ENCODE measurements at regions not wholly inside any gene's neighbourhood (a gene's known extent, or its start where the extent isn't known, plus 50 kb on each side); places are given as distances from the start of the nearest gene placed in this dataset.

DNA sequence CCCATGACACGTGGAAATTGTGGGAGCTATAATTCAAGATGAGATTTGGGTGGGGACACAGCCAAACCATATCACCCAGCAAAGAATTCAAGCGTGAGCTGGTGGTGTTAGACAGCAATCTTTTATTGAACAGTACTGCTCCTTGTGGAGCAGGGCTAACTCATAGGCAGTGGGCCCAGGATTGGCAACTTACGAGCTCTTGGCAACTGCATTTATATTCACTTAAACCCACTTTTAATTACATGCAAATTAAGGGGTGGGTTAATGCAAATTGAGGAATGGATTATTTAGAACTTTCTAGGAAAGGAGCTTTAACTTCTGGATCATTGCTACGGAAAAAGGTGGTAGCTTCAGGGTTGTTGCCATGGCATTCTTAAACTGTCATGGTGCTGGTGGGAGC, 135.6 kb upstream of the KAZN start:
- no peak for DNase-seq

DNA sequence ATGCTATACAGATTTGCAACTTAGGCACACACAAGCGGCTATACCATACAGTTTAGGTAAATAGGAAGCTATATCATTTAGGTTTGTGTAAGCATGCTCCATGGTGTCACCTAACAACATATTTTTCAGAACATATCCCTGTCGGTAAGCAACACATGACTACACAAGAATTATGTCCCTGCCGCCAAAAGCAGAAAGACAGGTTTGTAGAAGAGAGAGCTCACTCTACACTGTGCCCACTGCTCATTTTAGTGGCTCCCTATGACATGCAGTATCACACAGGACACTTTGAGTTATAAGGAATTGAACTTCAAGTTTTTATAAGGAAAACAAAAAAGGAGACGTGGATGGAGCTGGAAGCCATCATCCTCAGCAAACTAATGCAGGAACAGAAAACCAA, 132.5 kb upstream of the KAZN start:
- peak in 2 of 3 experiments; percentile 4 to 29 for DNase-seq

DNA sequence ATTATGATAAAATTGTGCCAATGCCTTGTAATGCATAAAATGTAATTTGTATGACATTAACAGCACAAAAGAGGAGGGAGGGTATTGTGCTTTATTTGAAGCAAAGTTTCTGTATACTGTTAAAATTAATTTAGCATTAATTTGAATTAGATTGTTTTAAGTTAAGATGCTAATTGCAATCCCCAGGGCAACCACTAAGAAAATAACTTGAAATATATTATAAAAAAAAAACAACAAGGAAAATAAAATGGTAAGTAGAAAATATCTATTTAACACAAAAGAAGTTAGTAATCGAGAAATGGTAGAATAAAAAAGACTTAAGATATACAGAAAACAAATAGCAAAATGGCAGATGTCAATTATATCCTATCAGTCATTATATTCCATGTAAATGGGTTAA, 131.4 kb upstream of the KAZN start:
- no peak for DNase-seq

DNA sequence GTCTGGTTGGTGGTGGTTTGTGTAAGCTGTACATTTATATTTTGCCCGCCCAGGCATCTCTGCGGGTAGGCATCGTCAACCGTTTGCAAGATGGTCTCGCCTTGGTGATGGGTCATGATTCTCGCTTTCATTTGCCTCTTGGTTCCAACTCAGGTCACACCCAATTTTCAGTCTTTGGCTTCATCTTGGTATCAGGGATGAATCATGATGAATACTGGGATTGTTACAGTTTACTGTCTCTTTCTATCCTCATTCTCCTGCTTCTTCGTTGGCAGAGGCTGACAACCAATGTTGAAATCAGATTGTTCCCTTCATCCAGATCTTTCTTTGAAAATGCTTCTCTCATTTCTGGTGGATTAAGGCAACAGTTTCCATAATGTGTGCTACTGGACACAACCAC, 129.7 kb upstream of the KAZN start:
- DNase-seq = no peak

DNA sequence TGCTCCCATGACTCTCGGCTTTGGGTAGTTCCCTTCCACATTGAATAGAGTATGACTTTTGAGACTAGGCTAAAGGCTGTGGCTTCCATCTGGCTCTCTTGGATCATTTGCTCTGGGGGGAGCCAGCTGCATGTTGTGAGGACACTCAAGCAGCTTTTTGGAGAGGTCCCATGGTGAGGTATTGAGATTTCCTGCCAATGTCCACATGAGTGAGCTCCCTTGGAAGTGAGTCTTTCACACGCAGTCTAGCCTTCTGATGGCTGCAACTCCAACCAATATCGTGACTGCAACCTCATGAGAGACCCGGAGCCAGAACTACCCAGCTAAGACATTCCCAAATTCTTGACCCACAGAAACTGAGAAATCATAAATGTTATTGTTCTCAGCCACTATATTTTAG, 127.7 kb upstream of the KAZN start:
- DNase-seq = no peak

DNA sequence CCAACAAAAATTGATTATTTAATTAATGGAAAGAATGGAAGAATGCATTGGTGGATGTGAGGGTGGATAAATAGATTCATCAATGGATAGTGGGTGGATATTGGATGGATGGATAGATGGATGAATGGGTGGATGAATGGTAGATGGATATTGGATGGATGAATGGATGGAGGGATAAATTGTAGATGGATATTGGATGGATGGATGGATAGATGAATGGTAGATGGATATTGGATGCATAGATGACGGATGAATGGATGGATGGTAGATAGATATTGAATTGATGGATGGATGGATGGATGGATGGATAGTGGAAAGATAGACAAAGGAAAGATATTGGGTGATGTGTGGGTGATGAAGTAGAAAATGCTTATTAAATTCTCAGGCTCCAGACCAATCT, 123.6 kb upstream of the KAZN start:
- DNase-seq = no peak

DNA sequence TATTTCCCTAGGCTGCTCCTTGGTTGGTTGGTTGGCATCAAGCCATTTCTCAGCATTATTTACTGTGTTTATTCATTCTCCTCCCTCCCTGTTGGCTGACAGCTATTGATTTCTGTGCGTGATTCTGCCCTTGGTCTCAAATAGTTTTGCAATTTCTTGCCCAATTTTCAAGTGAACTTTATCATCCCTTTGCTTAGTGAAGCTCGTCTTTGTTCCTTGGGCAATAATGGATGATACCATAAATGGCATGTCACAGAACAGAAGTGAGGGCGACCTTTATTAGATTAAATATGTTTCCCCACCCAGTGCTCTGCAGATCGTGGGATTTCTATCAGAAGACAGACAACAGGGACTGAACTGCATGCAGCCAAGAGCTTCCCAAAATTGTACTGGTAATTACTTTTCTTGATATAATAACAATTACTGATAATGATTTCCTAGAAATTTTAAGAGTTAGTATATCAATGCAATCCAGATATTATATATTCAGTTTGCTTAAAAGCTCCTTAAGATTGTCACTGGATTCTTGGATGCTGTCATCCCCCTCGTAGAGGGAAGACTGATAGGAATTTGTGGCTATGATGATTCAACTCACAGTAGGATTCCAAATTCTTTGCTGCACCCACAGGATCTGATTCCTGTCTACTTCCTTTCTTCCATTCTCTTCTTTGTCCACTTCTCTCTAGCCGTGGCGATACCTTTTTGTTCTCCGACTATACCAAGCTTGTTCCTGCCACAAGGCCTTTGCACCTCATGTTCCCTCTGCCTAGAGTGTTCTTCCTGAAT, 122.1 kb upstream of the KAZN start:
- DNase-seq = no peak

DNA sequence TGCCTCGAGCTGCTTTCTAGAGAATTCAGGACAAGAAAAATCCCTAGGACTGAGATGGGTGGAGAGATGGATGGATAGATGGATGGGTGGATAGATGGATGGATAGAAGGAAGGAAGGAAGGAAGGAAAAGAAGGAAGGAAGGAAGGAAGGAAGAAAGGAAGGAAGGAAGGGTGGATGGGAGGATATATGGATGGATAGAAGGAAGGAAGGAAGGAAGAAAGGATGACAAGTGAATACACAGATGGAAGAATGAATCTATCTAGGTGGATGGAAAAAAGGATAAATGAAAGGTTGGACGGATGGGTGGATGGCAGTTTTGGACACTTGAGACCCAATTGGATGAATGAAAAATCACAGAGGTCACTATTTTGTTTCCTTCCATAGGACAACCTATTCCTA, 120.4 kb upstream of the KAZN start:
- no peak for DNase-seq

DNA sequence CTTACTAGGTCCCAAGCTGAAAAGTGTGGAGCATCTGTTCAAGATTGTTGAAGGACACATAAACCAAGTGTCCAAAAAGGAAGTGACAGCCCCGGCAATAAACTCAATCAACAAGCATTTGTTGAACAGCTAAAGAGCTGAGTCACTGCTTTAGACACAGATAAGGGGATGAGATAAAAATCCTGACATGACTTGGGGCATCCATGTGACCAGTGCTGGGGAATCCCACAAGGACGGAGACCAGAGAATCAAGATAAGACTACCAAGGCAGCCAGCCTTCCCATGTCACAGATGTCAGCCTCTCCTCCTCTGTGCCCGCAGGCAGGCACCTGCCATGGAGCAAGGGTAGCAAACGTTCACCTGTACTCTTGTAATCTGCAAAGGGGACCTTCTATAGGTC, 118.6 kb upstream of the KAZN start:
- DNase-seq = no peak

DNA sequence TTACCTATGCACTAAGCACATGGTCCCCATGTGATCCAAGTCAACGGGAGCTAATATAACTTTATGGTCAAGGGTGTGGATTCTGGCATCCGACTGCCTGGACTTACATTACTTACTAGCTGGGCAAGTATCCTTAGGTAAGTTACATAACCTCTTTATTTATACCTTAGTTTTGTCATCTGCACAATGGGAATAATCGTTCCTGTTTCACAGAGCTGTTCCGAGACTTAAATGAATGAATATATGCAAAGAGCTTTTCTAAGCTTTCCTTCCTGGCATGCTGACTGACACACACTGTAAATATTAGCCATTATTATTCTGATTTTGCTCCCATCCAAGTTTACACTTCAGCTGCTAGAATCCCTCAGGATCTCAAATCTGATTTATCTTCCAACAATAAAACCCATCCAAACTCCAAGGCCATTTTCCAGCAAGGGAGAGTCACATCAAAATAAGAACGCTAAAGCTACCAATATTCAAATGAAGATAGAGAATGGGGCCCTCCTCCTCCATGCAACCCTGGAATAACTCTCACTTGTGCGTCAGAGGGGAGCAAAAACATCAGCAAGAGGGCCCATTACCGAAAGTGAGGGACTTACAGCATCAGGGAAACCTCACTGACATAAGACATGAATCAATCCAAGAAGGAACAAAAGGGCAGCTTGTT, 115.6 kb upstream of the KAZN start:
- DNase-seq = no peak

DNA sequence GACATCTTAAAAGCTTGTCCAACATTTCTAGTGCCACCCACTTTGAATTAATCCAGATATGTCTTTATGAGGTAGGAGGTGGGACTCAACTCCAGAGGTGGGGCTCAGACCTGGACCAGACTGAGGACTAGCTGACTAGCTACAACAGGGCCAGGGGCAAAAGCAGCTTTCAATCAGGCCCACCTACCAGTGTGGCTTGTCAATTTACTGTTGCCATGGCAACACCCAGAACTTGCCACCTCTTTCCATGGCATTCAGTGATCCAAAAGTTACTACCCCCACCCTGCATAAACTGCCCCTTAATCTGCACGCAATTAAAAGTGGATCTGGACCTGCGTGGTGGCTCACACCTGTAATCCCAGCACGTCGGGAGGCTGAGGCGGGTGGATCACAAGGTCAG, 113.2 kb upstream of the KAZN start:
- DNase-seq = no peak

DNA sequence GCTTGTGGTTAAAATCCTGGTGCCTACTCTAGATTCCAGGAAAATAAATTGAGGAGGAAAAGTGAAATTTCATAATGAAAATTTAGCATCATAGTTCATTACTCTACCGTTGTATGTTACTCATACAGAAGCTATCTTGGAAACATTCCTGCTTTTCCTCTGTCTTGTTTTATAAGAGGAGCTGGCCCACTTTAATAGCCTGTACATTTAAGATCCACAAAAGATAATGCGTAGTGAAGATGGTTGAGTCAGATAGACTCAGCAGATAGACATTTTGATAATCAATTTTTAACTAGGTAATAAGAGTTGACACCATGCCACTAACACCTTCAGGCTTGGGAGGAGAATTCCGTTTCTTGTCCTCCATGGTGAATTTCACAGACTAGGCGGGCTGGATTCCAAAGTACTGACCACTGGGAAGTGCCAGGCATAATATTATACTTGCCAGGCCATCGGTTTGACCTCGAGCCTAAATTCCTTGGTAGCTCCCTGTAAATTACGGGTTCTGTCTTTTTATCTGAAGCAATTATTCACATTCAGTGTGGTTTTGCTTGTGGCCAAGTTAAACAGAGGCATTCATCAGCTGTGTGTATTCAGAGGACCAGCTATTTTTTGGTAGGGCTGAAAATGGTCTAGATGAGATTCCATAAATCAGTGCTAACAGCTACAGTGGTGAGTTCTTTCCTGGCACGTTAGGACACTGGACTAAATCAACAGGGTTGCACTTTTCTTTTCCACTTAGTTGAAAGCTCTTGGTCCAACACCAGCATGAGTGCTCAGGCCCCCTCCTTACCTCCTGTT, 111.9 kb upstream of the KAZN start:
- no peak for DNase-seq

DNA sequence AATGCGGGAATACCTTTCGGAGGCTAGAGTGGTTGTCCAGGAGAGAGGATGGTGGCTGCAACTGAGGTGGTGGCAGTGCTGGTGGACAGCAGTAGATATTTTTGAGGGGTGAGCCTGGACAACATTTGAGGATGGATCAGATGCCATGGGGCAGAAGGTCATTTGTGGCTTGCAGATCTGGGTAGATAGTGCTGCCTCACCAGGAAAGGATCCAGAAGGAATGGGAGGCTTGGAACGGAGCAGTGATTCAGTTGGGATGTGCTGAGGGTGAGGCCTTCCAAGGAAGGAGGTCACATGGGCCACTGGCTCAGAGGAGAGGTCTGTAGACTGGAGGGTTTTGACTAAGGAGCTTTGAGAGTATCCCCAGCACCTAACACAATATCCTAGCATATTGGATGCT, 110.8 kb upstream of the KAZN start:
- DNase-seq = no peak

DNA sequence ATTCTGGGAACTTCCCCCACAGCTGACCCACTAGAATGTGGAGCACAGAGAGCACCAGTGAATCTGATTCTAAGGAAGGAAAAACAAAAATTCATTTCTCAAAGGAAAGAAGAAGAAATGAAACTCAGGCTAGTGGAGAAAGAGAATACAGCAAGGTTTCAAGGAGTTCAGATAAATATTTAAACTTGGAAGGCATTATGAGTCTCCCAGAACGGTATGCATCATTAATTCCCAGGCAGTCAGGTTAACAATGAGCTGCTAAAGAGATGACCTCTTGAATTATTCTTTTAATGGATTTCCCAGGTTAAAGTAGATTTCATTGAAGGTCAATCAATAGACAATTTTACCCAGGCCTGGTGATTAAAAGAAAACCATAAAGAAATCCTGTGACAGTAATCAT, 103.6 kb upstream of the KAZN start:
- no peak for DNase-seq

DNA sequence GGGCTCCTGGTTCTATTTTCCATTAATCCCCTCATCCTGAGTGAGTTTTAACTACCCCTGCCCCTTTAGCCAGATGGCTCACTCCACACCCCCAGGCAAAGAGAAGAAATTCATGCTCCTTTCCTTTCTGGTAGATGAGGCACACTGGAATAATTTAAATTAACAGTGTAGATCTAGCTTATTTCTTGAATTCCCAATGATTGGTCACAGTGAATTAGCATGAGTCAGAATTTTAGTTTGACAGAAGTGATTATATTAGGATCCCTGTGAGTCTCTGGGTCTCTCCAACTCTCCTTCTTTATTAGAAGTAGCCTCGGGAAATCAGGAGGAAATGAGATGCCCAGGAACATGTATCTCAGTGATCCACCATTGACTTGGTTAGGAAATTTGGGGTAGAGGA, 103.1 kb upstream of the KAZN start:
- no peak for DNase-seq

DNA sequence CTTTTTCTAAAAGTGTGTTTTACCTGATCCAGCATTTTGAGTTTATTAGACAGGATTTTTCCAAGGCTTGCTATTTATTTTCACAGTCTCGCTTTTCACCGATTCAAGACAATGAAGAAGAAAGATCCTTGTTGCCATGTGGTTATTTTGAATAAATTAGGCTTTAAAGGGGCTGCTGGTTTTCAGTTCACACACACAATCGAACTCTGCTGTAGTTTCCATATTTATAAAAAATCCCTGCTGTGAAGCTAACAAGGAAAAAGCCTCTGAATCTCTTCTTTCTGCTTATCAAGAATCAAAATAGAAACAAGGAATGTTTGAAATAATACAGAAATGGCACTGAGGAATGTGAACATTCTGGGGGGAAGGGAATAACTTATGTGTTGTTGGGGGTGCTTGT, 102.5 kb upstream of the KAZN start:
- no peak for DNase-seq

DNA sequence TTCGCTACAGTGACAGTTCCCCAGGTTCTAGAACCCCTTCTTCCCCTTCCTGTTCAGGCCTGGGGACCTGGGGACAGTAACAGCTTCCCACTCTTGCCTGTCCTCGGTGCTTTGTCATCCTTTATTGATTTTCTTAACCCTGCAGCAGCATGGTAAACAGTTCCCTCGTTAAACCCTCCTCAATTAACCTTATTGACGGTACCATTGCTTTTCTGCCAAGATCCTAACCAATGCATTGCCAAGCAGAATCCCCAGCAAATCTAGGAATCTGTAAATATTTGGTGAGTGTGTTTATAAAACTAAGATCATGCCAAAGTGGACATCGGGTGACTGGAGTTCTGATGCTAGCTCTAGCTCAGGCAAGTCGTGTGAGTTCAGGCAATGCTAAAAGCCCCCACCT, 99.6 kb upstream of the KAZN start:
- no peak for DNase-seq

DNA sequence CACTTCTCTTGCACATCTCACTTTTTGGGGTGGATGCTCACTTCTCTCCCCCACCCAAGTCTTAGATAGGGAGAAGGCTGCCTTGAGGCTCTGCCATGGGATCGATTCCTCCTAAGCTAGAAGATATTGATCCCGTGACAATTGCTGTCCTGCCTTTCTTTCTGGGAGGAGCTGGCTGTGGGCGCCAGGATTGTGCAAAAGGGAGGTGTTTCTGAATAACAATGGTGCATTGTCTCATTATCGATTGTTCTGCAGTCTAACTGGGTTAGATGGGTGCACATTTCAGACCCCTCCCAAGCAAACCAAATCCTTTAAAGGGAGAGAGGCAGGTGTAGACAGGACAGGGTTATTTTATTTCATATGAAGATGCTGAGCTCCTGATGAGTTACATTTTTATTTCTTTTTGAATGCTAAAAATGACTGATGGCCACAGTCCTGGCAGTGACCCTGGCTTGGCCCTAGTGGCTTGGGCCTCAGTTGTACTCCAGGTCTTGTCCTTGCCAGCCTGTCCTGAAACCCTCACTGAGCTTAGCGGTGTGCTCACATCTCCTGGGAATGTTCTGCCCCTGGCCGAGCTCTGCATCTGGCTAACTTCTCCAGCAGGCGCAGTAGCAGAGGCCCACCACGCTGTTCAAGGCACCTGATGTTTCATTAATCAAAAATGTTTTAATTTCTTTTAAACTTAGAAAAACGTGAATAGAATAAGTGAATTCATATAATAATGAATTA, 99.0 kb upstream of the KAZN start:
- no peak for DNase-seq

DNA sequence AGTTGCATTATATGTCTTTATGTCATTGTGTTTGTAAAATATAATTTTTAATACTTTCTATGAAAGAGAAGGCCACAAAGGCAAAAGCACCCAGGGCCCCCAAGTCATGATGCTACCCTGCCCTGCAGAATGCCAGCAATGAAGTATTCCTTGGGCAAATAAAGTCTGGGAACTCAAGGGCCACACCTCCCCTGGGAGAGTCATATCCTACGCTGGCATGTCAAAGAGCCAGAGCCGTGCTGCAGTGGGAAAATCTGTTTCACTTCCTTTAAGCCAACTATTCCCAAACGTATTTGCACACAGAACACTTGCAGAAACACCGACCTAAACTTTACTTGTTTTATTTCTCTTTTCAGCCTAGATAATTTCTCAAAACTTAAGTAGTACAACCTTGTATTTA, 98.4 kb upstream of the KAZN start:
- DNase-seq = no peak

DNA sequence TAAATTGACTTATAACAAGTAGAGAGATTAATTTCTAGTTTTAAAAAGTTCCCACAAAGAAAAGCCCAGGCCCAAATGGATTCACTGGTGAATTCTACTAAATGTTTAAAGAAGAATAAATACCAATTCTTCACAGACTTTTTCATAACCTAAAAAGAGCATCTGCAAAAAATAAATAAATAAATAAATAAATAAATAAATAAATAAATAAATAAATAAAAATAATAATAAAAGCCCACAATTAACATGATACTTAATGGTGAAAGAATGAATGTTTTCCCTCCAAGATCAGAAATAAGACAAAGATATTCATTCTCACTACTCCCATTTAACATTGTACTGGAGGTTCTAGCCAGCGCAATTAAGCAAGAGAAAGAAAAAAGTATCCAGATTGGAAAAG, 97.6 kb upstream of the KAZN start:
- DNase-seq = no peak

DNA sequence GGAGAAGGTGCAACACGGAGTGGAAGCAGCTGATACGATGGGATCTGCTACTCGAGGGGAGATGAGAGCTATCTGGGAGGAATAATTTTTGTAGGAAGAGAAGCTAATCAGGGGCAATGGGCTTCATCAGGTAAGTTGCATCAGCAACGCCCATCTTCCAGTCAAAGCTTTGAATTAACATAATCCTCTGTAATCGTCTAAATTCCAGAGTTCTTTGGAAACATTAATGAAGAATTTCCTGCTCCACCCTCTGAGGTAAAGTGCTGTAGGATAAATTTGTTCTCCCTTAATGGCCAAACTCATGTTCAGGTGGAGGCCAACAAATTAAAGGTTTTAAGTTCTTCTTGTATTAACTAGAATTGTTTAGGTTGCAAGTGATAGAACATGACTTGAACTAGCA, 94.0 kb upstream of the KAZN start:
- DNase-seq = no peak

DNA sequence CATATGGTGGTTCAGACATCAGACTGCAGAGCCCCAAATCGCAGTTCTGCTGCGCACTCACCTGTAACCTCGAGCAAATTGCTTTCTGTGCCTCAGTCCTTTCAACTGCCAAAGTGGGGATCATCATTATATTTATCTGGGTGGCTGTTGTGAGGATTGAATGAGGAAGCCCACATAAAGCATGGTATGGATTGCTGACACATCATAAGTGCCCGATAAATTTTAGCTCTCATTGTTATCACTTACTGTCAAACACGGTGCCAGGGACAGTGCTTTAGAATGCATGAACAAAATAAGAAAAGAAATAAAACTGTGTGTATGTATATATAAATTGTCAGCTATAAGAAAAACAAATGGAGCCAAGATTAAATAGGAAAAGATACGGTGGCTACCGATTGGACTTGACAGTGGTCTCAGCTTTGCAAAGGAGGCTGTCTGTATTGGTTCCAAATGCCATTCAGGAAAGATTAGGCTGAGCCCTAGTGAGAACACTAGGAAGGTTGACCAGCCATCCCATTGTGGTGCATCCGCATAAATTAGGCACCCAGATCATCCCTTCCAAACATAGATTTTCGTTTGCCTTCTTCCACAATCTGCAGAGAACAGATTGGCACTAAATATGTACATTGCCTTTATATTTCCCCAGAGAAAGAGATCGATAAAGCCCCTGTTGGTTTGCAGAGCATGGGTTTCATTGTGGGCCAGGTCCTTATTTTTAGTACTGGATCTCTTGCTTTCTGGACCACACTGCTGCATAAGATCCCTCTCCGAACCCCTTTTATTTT, 91.8 kb upstream of the KAZN start:
- no peak for DNase-seq

DNA sequence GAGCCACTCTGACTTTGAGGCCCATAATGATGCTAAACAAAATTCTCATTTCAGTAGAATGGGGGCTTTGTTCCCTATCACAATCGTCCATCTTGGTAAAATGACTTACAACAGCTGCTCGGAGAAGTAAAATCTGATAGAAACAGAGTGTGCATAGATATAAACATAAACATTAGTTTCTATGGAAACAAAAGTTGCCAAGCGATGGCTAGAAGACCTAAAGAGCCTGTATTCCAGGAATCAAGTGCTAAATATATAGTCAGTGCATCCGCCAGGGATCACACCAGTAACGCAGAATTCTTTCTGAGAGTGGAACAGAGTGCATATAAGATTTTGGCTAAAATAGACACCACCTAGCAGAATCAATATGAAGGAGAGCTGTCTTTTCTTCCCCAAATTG, 91.2 kb upstream of the KAZN start:
- DNase-seq = peak in 1 of 3 experiments; percentile 13
